Mucosa of rectum (tissue), 2 donors: ENCODE measurements at regions not wholly inside any gene's neighbourhood (a gene's known extent, or its start where the extent isn't known, plus 50 kb on each side); places are given as distances from the start of the nearest gene placed in this dataset.

Experiments
- H3K27ac ChIP-seq, 2 donors: one replicate each; pipeline ENCODE4 v1.7.0; 2013; ENCODE audit warnings: inconsistent platforms in 2 of 2, low read depth in 2 of 2, low read length in 2 of 2
- H3K27me3 ChIP-seq, 2 donors: one replicate each; pipeline ENCODE4 v1.7.0; 2013; ENCODE audit warnings: low read length in 2 of 2; ENCODE audit not compliant: control insufficient read depth in 2 of 2, insufficient read depth in 2 of 2
- H3K36me3 ChIP-seq, 2 donors: one replicate each; pipeline ENCODE4 v1.7.0; 2013; ENCODE audit warnings: low read length in 2 of 2; ENCODE audit not compliant: control insufficient read depth in 2 of 2, insufficient read depth in 2 of 2
- H3K4me1 ChIP-seq, 2 donors: one replicate each; pipeline ENCODE4 v1.7.0; 2013; ENCODE audit warnings: low read length in 2 of 2, mild to moderate bottlenecking in 1 of 2; ENCODE audit not compliant: control insufficient read depth in 2 of 2, insufficient read depth in 2 of 2
- H3K4me3 ChIP-seq, 2 donors: one replicate each; pipeline ENCODE4 v1.7.0; 2013; ENCODE audit warnings: low read length in 2 of 2
- H3K9ac ChIP-seq, 2 donors: one replicate each; pipeline ENCODE4 v1.7.0; 2013; ENCODE audit warnings: low read length in 2 of 2, low read depth in 1 of 2, mild to moderate bottlenecking in 1 of 2
- H3K9me3 ChIP-seq, 2 donors: one replicate each; pipeline ENCODE4 v1.7.0; 2013; ENCODE audit warnings: low read length in 2 of 2; ENCODE audit not compliant: control insufficient read depth in 2 of 2
- donor health status: healthy.
- donor health status: Normal muscosa, but diverticular disease.

DNA sequence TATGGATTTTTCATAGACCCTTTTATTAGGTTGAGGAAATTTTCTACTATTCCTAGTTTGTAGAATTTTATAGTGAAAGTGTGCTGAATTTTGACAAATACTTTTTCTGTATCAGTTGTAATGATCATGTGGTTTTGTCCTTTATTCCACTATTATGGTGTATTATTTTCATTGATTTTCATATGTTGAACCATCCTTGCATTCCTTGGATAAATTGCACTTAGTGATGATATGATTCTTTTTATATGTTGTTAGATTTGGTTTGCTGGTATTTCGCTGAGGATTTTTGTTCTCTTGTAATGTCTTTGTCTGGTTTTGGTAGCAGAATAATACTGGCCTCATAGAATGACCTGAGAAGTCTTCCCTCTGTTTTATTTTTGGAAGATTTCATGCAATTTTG, 140.6 kb upstream of the CDK6 start:
- no peaks in the 10 kb centered on the region for H3K4me1 ChIP-seq
- H3K9me3 ChIP-seq = peaks cover 0 to 8% of the 10 kb centered on the region in 2 donors
- H3K27me3 ChIP-seq = no peaks in the 10 kb centered on the region

DNA sequence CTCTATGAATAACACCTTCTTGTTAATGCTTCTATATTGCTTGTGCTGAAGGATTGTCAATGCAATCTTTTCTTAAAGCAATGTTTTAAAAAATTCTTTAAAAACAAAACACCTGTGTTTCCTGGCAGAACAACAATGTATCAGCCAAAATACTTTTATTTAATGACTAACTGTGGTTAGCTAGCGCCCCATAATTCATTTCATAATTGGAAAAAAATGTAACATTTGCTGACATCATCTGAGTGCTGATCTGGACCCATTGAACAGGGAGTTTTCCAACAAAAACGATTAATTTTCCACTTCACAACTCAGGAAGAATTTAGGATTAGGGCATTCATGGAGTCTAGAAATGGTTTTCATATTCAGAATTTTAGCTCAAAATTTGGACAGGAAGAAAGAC, 137.6 kb upstream of the CDK6 start:
- H3K4me3 ChIP-seq = no peak overlapping the region
- no peak overlapping the region for H3K9ac ChIP-seq
- no peaks in the 10 kb centered on the region for H3K27me3 ChIP-seq
- no peaks in the 10 kb centered on the region for H3K4me1 ChIP-seq
- peaks cover 0 to 8% of the 10 kb centered on the region in 2 donors for H3K9me3 ChIP-seq
- H3K36me3 ChIP-seq = no peaks in the 10 kb centered on the region
- no peak overlapping the region for H3K27ac ChIP-seq

More for the DNA sequence above, 140.6 kb upstream of the CDK6 start:
- H3K9ac ChIP-seq = no peak overlapping the region
- no peak overlapping the region for H3K4me3 ChIP-seq
- H3K27ac ChIP-seq = no peak overlapping the region
- H3K36me3 ChIP-seq = no peaks in the 10 kb centered on the region

DNA sequence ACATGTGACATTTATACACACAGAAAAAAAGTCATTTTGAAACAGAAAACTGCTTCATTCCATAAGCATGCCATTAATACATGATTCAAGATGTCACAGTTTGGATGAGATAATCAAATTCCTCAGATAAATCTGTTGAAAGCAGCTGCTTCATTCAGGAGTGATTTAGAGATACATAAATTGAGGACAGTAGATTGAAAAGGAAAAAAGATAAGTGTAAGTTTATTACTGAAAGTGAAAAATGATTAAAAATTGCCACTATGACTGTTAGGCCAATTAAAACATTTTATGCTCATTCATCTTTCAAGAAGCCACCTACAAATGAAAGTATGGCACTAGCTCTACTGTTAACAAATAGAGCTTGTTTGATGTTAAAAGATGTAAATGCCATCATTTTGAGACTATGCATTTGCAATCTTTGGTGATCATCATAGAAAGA, 136.9 kb upstream of the CDK6 start:
- Histone ChIP-seq H3K4me1 (no peaks in the 10 kb centered on the region), H3K27me3 (no peaks in the 10 kb centered on the region)

GRCh38 chr7:92972441-92972840, 136.1 kb upstream of the CDK6 start:
- no peak overlapping the region for H3K4me3 ChIP-seq
- H3K4me1 ChIP-seq = no peaks in the 10 kb centered on the region
- H3K27ac ChIP-seq = no peak overlapping the region
- peaks cover 0 to 8% of the 10 kb centered on the region in 2 donors for H3K9me3 ChIP-seq
- no peaks in the 10 kb centered on the region for H3K27me3 ChIP-seq
- no peak overlapping the region for H3K9ac ChIP-seq
- no peaks in the 10 kb centered on the region for H3K36me3 ChIP-seq

More for the DNA sequence above, 136.9 kb upstream of the CDK6 start:
- no peak overlapping the region for H3K27ac ChIP-seq
- no peak overlapping the region for H3K4me3 ChIP-seq
- H3K9me3 ChIP-seq = peaks cover 0 to 8% of the 10 kb centered on the region in 2 donors
- no peak overlapping the region for H3K9ac ChIP-seq
- no peaks in the 10 kb centered on the region for H3K36me3 ChIP-seq

- Histone ChIP-seq H3K27ac (no peak overlapping the region), H3K9me3 (no peaks in the 10 kb centered on the region), H3K36me3 (no peaks in the 10 kb centered on the region), H3K4me3 (no peak overlapping the region), H3K9ac (no peak overlapping the region), H3K4me1 (no peaks in the 10 kb centered on the region), H3K27me3 (no peaks in the 10 kb centered on the region)
Measured at GRCh38 chr7:92969061-92969460, 132.7 kb upstream of the CDK6 start.

- Histone ChIP-seq H3K9ac (no peak overlapping the region), H3K27ac (no peak overlapping the region), H3K27me3 (no peaks in the 10 kb centered on the region), H3K4me1 (no peaks in the 10 kb centered on the region), H3K4me3 (no peak overlapping the region), H3K36me3 (no peaks in the 10 kb centered on the region), H3K9me3 (no peaks in the 10 kb centered on the region)
Measured at GRCh38 chr7:92968502-92968901, 132.1 kb upstream of the CDK6 start.

GRCh38 chr7:92967238-92967637, 130.9 kb upstream of the CDK6 start:
- Histone ChIP-seq H3K9me3 (no peaks in the 10 kb centered on the region), H3K4me3 (no peak overlapping the region), H3K27ac (no peak overlapping the region), H3K9ac (no peak overlapping the region), H3K27me3 (no peaks in the 10 kb centered on the region), H3K4me1 (no peaks in the 10 kb centered on the region), H3K36me3 (no peaks in the 10 kb centered on the region)

DNA sequence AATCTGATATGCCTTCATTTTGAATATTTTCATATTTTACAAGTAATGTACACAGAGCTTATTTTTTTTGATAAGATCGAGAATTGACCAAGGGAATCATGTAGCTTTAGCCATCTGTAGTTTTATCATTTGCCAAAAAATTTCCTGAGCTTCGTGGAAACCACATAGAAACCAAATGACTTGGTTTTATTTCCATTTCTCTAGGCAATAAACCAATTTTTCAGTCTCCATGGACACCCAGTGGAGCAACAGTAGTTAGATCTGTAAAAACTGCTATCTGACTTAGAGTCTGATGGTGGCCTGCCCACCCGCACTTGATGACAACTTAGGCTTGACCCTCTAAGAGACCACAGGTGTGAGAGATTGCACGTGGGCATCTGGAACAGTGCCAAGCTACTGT, 127.8 kb upstream of the CDK6 start:
- Histone ChIP-seq H3K9me3 (no peaks in the 10 kb centered on the region), H3K4me3 (no peak overlapping the region), H3K27me3 (no peaks in the 10 kb centered on the region), H3K36me3 (no peaks in the 10 kb centered on the region), H3K4me1 (no peaks in the 10 kb centered on the region), H3K9ac (no peak overlapping the region), H3K27ac (no peak overlapping the region)

DNA sequence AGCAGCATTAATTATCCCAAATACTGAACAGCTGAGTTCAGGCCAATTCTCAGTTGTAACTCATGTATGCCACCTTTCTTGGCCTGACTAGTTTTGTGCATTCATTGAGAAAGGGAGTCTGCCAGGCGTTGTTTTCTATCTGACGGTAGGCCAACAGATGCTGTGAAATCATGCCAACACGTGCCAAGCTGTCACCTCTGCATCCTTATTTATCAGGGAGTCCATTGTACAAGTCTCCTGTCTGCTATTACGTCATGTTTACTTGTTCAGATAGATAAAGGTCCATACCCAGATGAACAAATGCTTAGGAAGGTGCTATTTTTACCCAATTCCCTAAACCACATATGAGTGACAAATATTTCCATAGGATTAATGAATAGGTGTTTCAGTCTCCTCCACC, 127.2 kb upstream of the CDK6 start:
- no peaks in the 10 kb centered on the region for H3K4me1 ChIP-seq
- no peak overlapping the region for H3K27ac ChIP-seq
- no peaks in the 10 kb centered on the region for H3K36me3 ChIP-seq
- H3K9me3 ChIP-seq = no peaks in the 10 kb centered on the region
- H3K9ac ChIP-seq = no peak overlapping the region
- no peak overlapping the region for H3K4me3 ChIP-seq
- no peaks in the 10 kb centered on the region for H3K27me3 ChIP-seq

- no peak overlapping the region for H3K9ac ChIP-seq
- H3K36me3 ChIP-seq = no peaks in the 10 kb centered on the region
- H3K27ac ChIP-seq = no peak overlapping the region
- H3K4me3 ChIP-seq = no peak overlapping the region
- no peaks in the 10 kb centered on the region for H3K27me3 ChIP-seq
- H3K4me1 ChIP-seq = no peaks in the 10 kb centered on the region
- H3K9me3 ChIP-seq = no peaks in the 10 kb centered on the region
Measured at GRCh38 chr7:92961961-92962360, 125.6 kb upstream of the CDK6 start.

GRCh38 chr7:92956575-92956974, 120.2 kb upstream of the CDK6 start:
- Histone ChIP-seq H3K4me3 (no peak overlapping the region), H3K27me3 (peaks cover 0 to 3% of the 10 kb centered on the region in 2 donors), H3K27ac (no peak overlapping the region), H3K36me3 (no peaks in the 10 kb centered on the region), H3K4me1 (peaks cover 0 to 6% of the 10 kb centered on the region in 2 donors), H3K9ac (no peak overlapping the region), H3K9me3 (no peaks in the 10 kb centered on the region)
